Lower leg skin (tissue), 4 donors: ENCODE measurements at regions not wholly inside any gene's neighbourhood (a gene's known extent, or its start where the extent isn't known, plus 50 kb on each side); places are given as distances from the start of the nearest gene placed in this dataset.

ENCODE experiments used
- DNase-seq, 2 donors: peaks; one replicate each; pipeline ENCODE4 v3.0.0-alpha.2; 2019; ENCODE audit warnings: low spot score in 2 of 2
- H3K4me3 ChIP-seq: fragments of 200-600 bp; sonication (generic); 2 replicates; pipeline ENCODE4 v1.5.1; 2017; ENCODE audit warnings: mild to moderate bottlenecking, low read depth; ENCODE audit not compliant: poor library complexity, severe bottlenecking
- CTCF ChIP-seq, 3 donors: fragments of 450-650 bp; IDR thresholded peaks; one replicate each; pipeline ENCODE4 v1.5.1; 2016; ENCODE audit warnings: antibody characterized with exemption in 3 of 3, mild to moderate bottlenecking in 3 of 3, moderate library complexity in 2 of 3
- POLR2A ChIP-seq, 2 donors: fragments of 450-650 bp; IDR thresholded peaks; one replicate each; pipeline ENCODE4 v1.6.1; 2016 to 2017; ENCODE audit warnings: antibody characterized with exemption in 2 of 2, mild to moderate bottlenecking in 1 of 2, moderate library complexity in 1 of 2
- whole genome bisulfite sequencing, 2 donors: methylation state at CpG; one replicate each; pipeline ENCODE4 v1.1.5; 2018; 5-methylcytosine and 5-hydroxymethylcytosine counted together
- intact Hi-C: fragments of 100-400 bp; cut with DNase I; formaldehyde crosslinking; loops from one replicate; pipeline ENCODE4 v1.15.0; 2023; ENCODE audit warnings: low total_unique reads

GRCh38 chr2:122219504-122219903 lies 464.1 kb downstream of the TSN start:
- H3K4me3 ChIP-seq, result no peak overlapping the region
- no peak for DNase-seq
- 96 to 97% methylated on average over 9 of the region's 9 CpGs for WGBS, 2 donors
- no peak for TF ChIP-seq POLR2A (IDR thresholded peaks at IDR 0.05)
- no peak for TF ChIP-seq CTCF (IDR thresholded peaks at IDR 0.05)
- intact Hi-C loops, result no loop called here

GRCh38 chr2:122221665-122222064 lies 466.2 kb downstream of the TSN start:
- TF ChIP-seq CTCF (IDR thresholded peaks at IDR 0.05), result no peak
- no peak for TF ChIP-seq POLR2A (IDR thresholded peaks at IDR 0.05)
- 91 to 96% methylated on average over 3 of the region's 3 CpGs for WGBS, 2 donors
- intact Hi-C loops, result no loop called here
- no peak overlapping the region for H3K4me3 ChIP-seq
- DNase-seq, result no peak

- intact Hi-C loops, result no loop called here
- WGBS, 2 donors, result 77 to 87% methylated on average over 7 of the region's 7 CpGs
- TF ChIP-seq CTCF (IDR thresholded peaks at IDR 0.05), result no peak
- TF ChIP-seq POLR2A (IDR thresholded peaks at IDR 0.05), result no peak
- no peak for DNase-seq
- no peak overlapping the region for H3K4me3 ChIP-seq
Measured at GRCh38 chr2:122231296-122231695, 475.8 kb downstream of the TSN start.

- WGBS, 2 donors, result 83 to 97% methylated on average over 1 of the region's 1 CpG
- DNase-seq, result no peak
- TF ChIP-seq POLR2A (IDR thresholded peaks at IDR 0.05) (no peak), CTCF (IDR thresholded peaks at IDR 0.05) (no peak)
- intact Hi-C loops, result no loop called here
- H3K4me3 ChIP-seq, result no peak overlapping the region
Measured at GRCh38 chr2:122233372-122233771, 477.9 kb downstream of the TSN start.

GRCh38 chr2:122236152-122236874 lies 480.9 kb downstream of the TSN start:
- WGBS, 2 donors, result 67 to 70% methylated on average over 7 of the region's 7 CpGs
- TF ChIP-seq POLR2A (IDR thresholded peaks at IDR 0.05) (no peak), CTCF (IDR thresholded peaks at IDR 0.05) (no peak)
- no peak for DNase-seq
- intact Hi-C loops, result no loop called here
- H3K4me3 ChIP-seq, result no peak overlapping the region

- 46 to 53% methylated on average over 2 of the region's 2 CpGs for WGBS, 2 donors
- no peak for DNase-seq
- intact Hi-C loops, result no loop called here
Measured at GRCh38 chr2:122236925-122237324, 481.5 kb downstream of the TSN start.

More at GRCh38 chr2:122236925-122237324, 481.5 kb downstream of the TSN start:
- TF ChIP-seq CTCF (IDR thresholded peaks at IDR 0.05) (no peak), POLR2A (IDR thresholded peaks at IDR 0.05) (no peak)
- H3K4me3 ChIP-seq, result no peak overlapping the region
